Caco-2 (cell line): ENCODE measurements at regions not wholly inside any gene's neighbourhood (a gene's known extent, or its start where the extent isn't known, plus 50 kb on each side); places are given as distances from the start of the nearest gene placed in this dataset.

Experiments
- BruUV-seq: library from RNA; stranded (reverse); fragments of 400-500 nt; replicated peaks from 2 replicates; lab custom pipeline; 2021; lab: Mats Ljungman, UMichigan
- CTCF ChIA-PET: fragments of 300-600 bp; sonication (Branson Sonifier 250); formaldehyde crosslinking; loops from one replicate; lab custom pipeline; 2022; ENCODE audit warnings: antibody characterized with exemption; lab: Charles Lee
- POLR2A ChIA-PET: fragments of 300-600 bp; sonication (Branson Sonifier 250); formaldehyde crosslinking; loops from one replicate; lab custom pipeline; 2022; ENCODE audit warnings: antibody characterized with exemption; lab: Charles Lee
- DNase-seq, 2 experiments: peaks; one replicate each; pipeline versions ENCODE4 v3.0.0 to v3.0.0-alpha.2; 2020 to 2022
- H3K27me3 ChIP-seq: replicated peaks from 2 replicates; pipeline ENCODE4 v1.6.0; 2011; ENCODE audit warnings: low read length; ENCODE audit not compliant: control insufficient read depth, insufficient read depth
- H3K36me3 ChIP-seq: 2 replicates; pipeline ENCODE4 v1.5.1; 2011; ENCODE audit warnings: low read length; ENCODE audit not compliant: control insufficient read depth, insufficient read depth
- H3K4me1 ChIP-seq: fragments of 250-450 bp; sonication (Bioruptor Pico); 2 replicates; pipeline ENCODE4 v1.5.1; 2020; ENCODE audit warnings: mild to moderate bottlenecking
- H3K4me3 ChIP-seq: 2 replicates; pipeline ENCODE4 v1.5.1; 2011; ENCODE audit warnings: low read depth, mild to moderate bottlenecking, control low read depth, low read length
- H3K9me3 ChIP-seq: fragments of 250-450 bp; sonication (Bioruptor Pico); 2 replicates; pipeline ENCODE4 v1.5.1; 2020; ENCODE audit warnings: mild to moderate bottlenecking, moderate library complexity
- H3K27ac Mint-ChIP-seq: one replicate; pipeline ENCODE4 v1.8.0; 2022; ENCODE audit warnings: mixed read lengths; ENCODE audit not compliant: unreplicated experiment
- H3K27me3 Mint-ChIP-seq: one replicate; pipeline ENCODE4 v1.8.0; 2022; ENCODE audit warnings: mixed read lengths; ENCODE audit not compliant: insufficient read depth, unreplicated experiment
- H3K36me3 Mint-ChIP-seq: one replicate; pipeline ENCODE4 v1.8.0; 2022; ENCODE audit warnings: mild to moderate bottlenecking, mixed read lengths; ENCODE audit not compliant: insufficient read depth, unreplicated experiment
- H3K4me1 Mint-ChIP-seq: one replicate; pipeline ENCODE4 v1.8.0; 2022; ENCODE audit warnings: low read depth, mixed read lengths; ENCODE audit not compliant: unreplicated experiment
- H3K4me3 Mint-ChIP-seq: one replicate; pipeline ENCODE4 v1.8.0; 2022; ENCODE audit warnings: mild to moderate bottlenecking, moderate library complexity, mixed read lengths; ENCODE audit not compliant: unreplicated experiment
- H3K9me3 Mint-ChIP-seq: one replicate; pipeline ENCODE4 v1.8.0; 2022; ENCODE audit warnings: mixed read lengths; ENCODE audit not compliant: unreplicated experiment
- CTCF ChIP-seq, 2 experiments: fragments of 200-600 bp in 1 of 2; IDR thresholded peaks; 1 replicate in 1 of 2; 2 replicates in 1 of 2; pipeline versions ENCODE4 v1.5.1 to v1.8.0; 2011 to 2022; ENCODE audit warnings: antibody characterized with exemption in 1 of 2, control low read depth in 1 of 2, inconsistent platforms in 1 of 2, low read depth in 1 of 2, low read length in 1 of 2, mild to moderate bottlenecking in 1 of 2, moderate library complexity in 1 of 2; ENCODE audit not compliant: insufficient read depth in 1 of 2, severe bottlenecking in 1 of 2, unreplicated experiment in 1 of 2
- intact Hi-C: fragments of 100-400 bp; cut with micrococcal nuclease; formaldehyde crosslinking; loops from one replicate; pipeline ENCODE4 v1.10.0; 2022; ENCODE audit not compliant: unreplicated experiment

- H3K4me3 ChIP-seq, result no peak overlapping the region
- BruUV-seq, result no TSS peak
- no peaks in the 10 kb centered on the region for H3K36me3 Mint-ChIP-seq
- H3K4me1 ChIP-seq, result no peaks in the 10 kb centered on the region
- TF ChIP-seq CTCF (IDR thresholded peaks at IDR 0.05; ENCODE audit: insufficient read depth in 1 of 2, low read depth in 1 of 2, low read length in 1 of 2, severe bottlenecking in 1 of 2, unreplicated experiment in 1 of 2), result no peak
- H3K4me3 Mint-ChIP-seq, result no peak overlapping the region
- POLR2A ChIA-PET, result no interaction called here
- H3K9me3 ChIP-seq, result no peaks in the 10 kb centered on the region; the same call in 1 of the 2 replicates
- no peaks in the 10 kb centered on the region for H3K36me3 ChIP-seq
- no peaks in the 10 kb centered on the region for H3K9me3 Mint-ChIP-seq
- no peaks in the 10 kb centered on the region for H3K4me1 Mint-ChIP-seq
- H3K27me3 Mint-ChIP-seq, result peaks cover 2% of the 10 kb centered on the region
- no peak for DNase-seq
- no peak overlapping the region for H3K27ac Mint-ChIP-seq
- intact Hi-C loops, result no loop called here
- no peaks in the 10 kb centered on the region for H3K27me3 ChIP-seq
- CTCF ChIA-PET, result no interaction called here
Measured at GRCh38 chr2:14239605-14240004, 392.9 kb upstream of the LRATD1 start.

GRCh38 chr2:14240868-14241267, 391.6 kb upstream of the LRATD1 start:
- H3K27me3 Mint-ChIP-seq, result no peaks in the 10 kb centered on the region
- BruUV-seq, result no TSS peak
- TF ChIP-seq CTCF (IDR thresholded peaks at IDR 0.05; ENCODE audit: insufficient read depth in 1 of 2, low read depth in 1 of 2, low read length in 1 of 2, severe bottlenecking in 1 of 2, unreplicated experiment in 1 of 2), result no peak
- no peaks in the 10 kb centered on the region for H3K4me1 ChIP-seq
- intact Hi-C loops, result no loop called here
- ChIA-PET POLR2A (no interaction called here), CTCF (no interaction called here)
- no peaks in the 10 kb centered on the region for H3K36me3 Mint-ChIP-seq
- no peaks in the 10 kb centered on the region for H3K36me3 ChIP-seq
- no peak overlapping the region for H3K4me3 ChIP-seq
- H3K4me1 Mint-ChIP-seq, result no peaks in the 10 kb centered on the region
- H3K9me3 Mint-ChIP-seq, result no peaks in the 10 kb centered on the region
- H3K27ac Mint-ChIP-seq, result no peak overlapping the region
- no peak for DNase-seq
- no peaks in the 10 kb centered on the region for H3K27me3 ChIP-seq
- H3K9me3 ChIP-seq, result no peaks in the 10 kb centered on the region; the same call in 1 of the 2 replicates
- no peak overlapping the region for H3K4me3 Mint-ChIP-seq

GRCh38 chr2:14245901-14246300, 386.6 kb upstream of the LRATD1 start:
- Mint-ChIP-seq H3K27me3 (no peaks in the 10 kb centered on the region), H3K27ac (no peak overlapping the region), H3K9me3 (no peaks in the 10 kb centered on the region), H3K4me3 (no peak overlapping the region), H3K36me3 (no peaks in the 10 kb centered on the region), H3K4me1 (no peaks in the 10 kb centered on the region)
- BruUV-seq, result no TSS peak
- DNase-seq, result no peak
- Histone ChIP-seq H3K27me3 (no peaks in the 10 kb centered on the region), H3K4me3 (no peak overlapping the region), H3K4me1 (no peaks in the 10 kb centered on the region), H3K9me3 (no peaks in the 10 kb centered on the region; the same call in 1 of the 2 replicates), H3K36me3 (no peaks in the 10 kb centered on the region)
- TF ChIP-seq CTCF (IDR thresholded peaks at IDR 0.05; ENCODE audit: insufficient read depth in 1 of 2, low read depth in 1 of 2, low read length in 1 of 2, severe bottlenecking in 1 of 2, unreplicated experiment in 1 of 2), result no peak
- ChIA-PET CTCF (no interaction called here), POLR2A (no interaction called here)
- intact Hi-C loops, result no loop called here
